Uterus (tissue), 3 donors: ENCODE measurements at regions not wholly inside any gene's neighbourhood (a gene's known extent, or its start where the extent isn't known, plus 50 kb on each side); places are given as distances from the start of the nearest gene placed in this dataset.

Source experiments
- DNase-seq, 2 donors: peaks; one replicate each; pipeline ENCODE4 v3.0.0-alpha.2; 2019 to 2020
- H3K27ac ChIP-seq, 2 donors: fragments of 200-600 bp; sonication (generic); 1 replicate in 1 of 2; 2 replicates in 1 of 2; pipeline ENCODE4 v1.5.1; 2016 to 2018
- H3K27me3 ChIP-seq, 2 donors: fragments of 200-600 bp; sonication (generic); one replicate each; pipeline ENCODE4 v1.5.1; 2018 to 2019; ENCODE audit warnings: control low read depth in 1 of 2
- H3K36me3 ChIP-seq, 2 donors: fragments of 200-600 bp; sonication (generic); one replicate each; pipeline ENCODE4 v1.5.1; 2019; ENCODE audit warnings: control low read depth in 1 of 2
- H3K4me1 ChIP-seq, 2 donors: fragments of 200-600 bp; sonication (generic); one replicate each; pipeline ENCODE4 v1.5.1; 2018 to 2019; ENCODE audit warnings: control low read depth in 1 of 2
- H3K4me3 ChIP-seq, 2 donors: fragments of 200-600 bp; sonication (generic); 1 replicate in 1 of 2; 2 replicates in 1 of 2; pipeline ENCODE4 v1.5.1; 2018 to 2019; ENCODE audit warnings: mild to moderate bottlenecking in 1 of 2
- H3K9me3 ChIP-seq, 2 donors: fragments of 200-600 bp; sonication (generic); one replicate each; pipeline ENCODE4 v1.5.1; 2019; ENCODE audit warnings: control low read depth in 1 of 2
- CTCF ChIP-seq, 4 experiments: fragments of 200-600 bp in 2 of 4; fragments of 450-650 bp in 2 of 4; sonication (generic) in 2 of 4; IDR thresholded peaks; one replicate each; pipeline ENCODE4 v1.5.1; 2016 to 2019; ENCODE audit warnings: antibody characterized with exemption in 4 of 4, mild to moderate bottlenecking in 2 of 4, moderate library complexity in 1 of 4
- POLR2A ChIP-seq, 2 donors: fragments of 450-650 bp; IDR thresholded peaks; one replicate each; pipeline ENCODE4 v1.6.1; 2016; ENCODE audit warnings: antibody characterized with exemption in 2 of 2, mild to moderate bottlenecking in 1 of 2, moderate library complexity in 1 of 2
- intact Hi-C: fragments of 100-400 bp; cut with DNase I; formaldehyde crosslinking; loops from one replicate; pipeline ENCODE4 v1.15.1; 2023; ENCODE audit warnings: low total_unique reads
- donor health status: DM: yes; HTN: yes; CAD: no.

GRCh38 chr5:89989776-89990175 is 419.8 kb downstream of the CETN3 start:
- Histone ChIP-seq H3K27me3 (no peaks in the 10 kb centered on the region), H3K9me3 (no peaks in the 10 kb centered on the region), H3K4me1 (peaks cover 0 to 7% of the 10 kb centered on the region in 2 donors), H3K27ac (peak overlapping the region in 1 of 2 donors; percentile 75), H3K36me3 (no peaks in the 10 kb centered on the region), H3K4me3 (no peak overlapping the region)
- TF ChIP-seq POLR2A (IDR thresholded peaks at IDR 0.05) (no peak), CTCF (IDR thresholded peaks at IDR 0.05) (no peak)
- intact Hi-C loops, result no loop called here
- no peak for DNase-seq

GRCh38 chr5:89988998-89989655 is 420.4 kb downstream of the CETN3 start:
- intact Hi-C loops, result no loop called here
- DNase-seq, result no peak
- peak overlapping the region; percentile 51 to 75 for H3K27ac ChIP-seq
- H3K4me1 ChIP-seq, result peaks cover 0 to 7% of the 10 kb centered on the region in 2 donors
- no peaks in the 10 kb centered on the region for H3K9me3 ChIP-seq
- no peak overlapping the region for H3K4me3 ChIP-seq
- H3K36me3 ChIP-seq, result no peaks in the 10 kb centered on the region
- no peaks in the 10 kb centered on the region for H3K27me3 ChIP-seq
- TF ChIP-seq POLR2A (IDR thresholded peaks at IDR 0.05), result no peak
- no peak for TF ChIP-seq CTCF (IDR thresholded peaks at IDR 0.05)

- intact Hi-C loops, result no loop called here
- H3K4me3 ChIP-seq, result no peak overlapping the region
- peak overlapping the region in 1 of 2 donors; percentile 75 for H3K27ac ChIP-seq
- DNase-seq, result no peak
- no peaks in the 10 kb centered on the region for H3K36me3 ChIP-seq
- TF ChIP-seq CTCF (IDR thresholded peaks at IDR 0.05) (no peak), POLR2A (IDR thresholded peaks at IDR 0.05) (no peak)
- no peaks in the 10 kb centered on the region for H3K27me3 ChIP-seq
- no peaks in the 10 kb centered on the region for H3K9me3 ChIP-seq
- peaks cover 0 to 7% of the 10 kb centered on the region in 2 donors for H3K4me1 ChIP-seq
These were observed 421.3 kb downstream of the CETN3 start for GRCh38 chr5:89988129-89988810.

GRCh38 chr5:89983216-89983615 is 426.3 kb downstream of the CETN3 start:
- Histone ChIP-seq H3K4me1 (peaks cover 0 to 3% of the 10 kb centered on the region in 2 donors), H3K27me3 (no peaks in the 10 kb centered on the region), H3K9me3 (no peaks in the 10 kb centered on the region), H3K27ac (no peak overlapping the region), H3K4me3 (no peak overlapping the region), H3K36me3 (no peaks in the 10 kb centered on the region)
- no peak for DNase-seq
- no peak for TF ChIP-seq CTCF (IDR thresholded peaks at IDR 0.05)
- no peak for TF ChIP-seq POLR2A (IDR thresholded peaks at IDR 0.05)
- intact Hi-C loops, result no loop called here
